ENCODE measurements at regions not wholly inside any gene's neighbourhood (a gene's known extent, or its start where the extent isn't known, plus 50 kb on each side); places are given as distances from the start of the nearest gene placed in this dataset.
"Not testable (repeated sequence)": the region's sequence is repeated elsewhere in the genome, so short reads cannot be mapped to it uniquely, and the experiment has no call there.

- DNase-seq (ENCODE audit: low read depth in 4 of 6, low spot score in 6 of 6), result peak in 2 of 6 donors; percentile 49 to 67
- Histone ChIP-seq H3K27me3 (ENCODE audit: control insufficient read depth, insufficient read depth, low read length) (peaks cover 6% of the 10 kb centered on the region), H3K4me3 (ENCODE audit: low read depth, low read length) (no peak overlapping the region), H3K27ac (ENCODE audit: low read depth, low read length) (no peak overlapping the region), H3K9me3 (ENCODE audit: control insufficient read depth, insufficient read depth, low read length) (no peaks in the 10 kb centered on the region), H3K4me1 (ENCODE audit: control insufficient read depth, insufficient read depth, low read length) (peaks cover 17% of the 10 kb centered on the region), H3K36me3 (ENCODE audit: control insufficient read depth, insufficient read depth, low read length) (no peaks in the 10 kb centered on the region)
- 47% methylated on average over 5 of the region's 5 CpGs for WGBS (ENCODE audit: insufficient coverage)
Measured at GRCh38 chr13:33352526-33352925, 67.0 kb upstream of the STARD13 start.

DNA sequence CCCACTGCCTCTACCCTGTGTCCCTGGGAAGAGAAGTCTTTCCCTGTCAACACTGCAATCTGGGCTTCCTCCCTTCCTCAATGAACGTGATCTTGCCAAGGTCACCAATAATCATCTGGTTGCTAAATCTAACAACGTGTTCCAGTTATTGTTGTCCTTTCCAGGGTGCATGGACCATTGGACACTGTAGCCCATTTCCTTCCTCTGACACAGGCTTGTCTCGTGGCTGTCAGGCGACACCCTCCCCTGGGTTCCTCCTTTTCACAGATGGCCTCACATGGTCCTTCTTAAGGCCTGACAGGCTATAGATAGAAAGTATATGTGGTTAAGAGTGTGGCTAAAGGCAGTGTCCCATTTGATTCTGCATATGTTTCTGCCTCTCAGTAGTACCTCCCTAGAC, 67.7 kb upstream of the STARD13 start:
- Histone ChIP-seq H3K4me3 (ENCODE audit: low read depth, low read length) (no peak overlapping the region), H3K36me3 (ENCODE audit: control insufficient read depth, insufficient read depth, low read length) (no peaks in the 10 kb centered on the region), H3K4me1 (ENCODE audit: control insufficient read depth, insufficient read depth, low read length) (peaks cover 17% of the 10 kb centered on the region), H3K27me3 (ENCODE audit: control insufficient read depth, insufficient read depth, low read length) (peaks cover 6% of the 10 kb centered on the region), H3K9me3 (ENCODE audit: control insufficient read depth, insufficient read depth, low read length) (no peaks in the 10 kb centered on the region), H3K27ac (ENCODE audit: low read depth, low read length) (no peak overlapping the region)
- peak in 1 of 6 donors; percentile 20 for DNase-seq (ENCODE audit: low read depth in 4 of 6, low spot score in 6 of 6)
- 76% methylated on average over 2 of the region's 4 CpGs for WGBS (ENCODE audit: insufficient coverage)

DNA sequence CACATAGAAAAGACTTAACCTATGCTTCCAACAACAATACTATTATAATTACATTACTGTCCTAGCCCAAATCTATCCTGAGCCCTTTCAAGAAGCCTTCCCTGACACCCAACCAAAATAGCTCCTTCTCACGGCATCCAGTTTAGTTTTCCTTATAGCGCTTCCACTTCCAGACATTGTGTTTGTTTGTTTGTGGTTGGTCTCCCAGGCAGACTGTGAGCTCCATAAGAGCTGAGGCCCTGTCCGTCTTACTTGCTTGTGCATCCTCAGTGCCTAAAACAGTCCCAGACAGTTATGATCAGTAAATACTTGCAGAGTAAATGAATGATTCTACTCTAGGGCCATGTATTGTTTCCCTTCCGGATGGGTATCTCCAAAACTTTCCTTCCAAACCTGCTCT, 68.1 kb upstream of the STARD13 start:
- H3K27ac ChIP-seq (ENCODE audit: low read depth, low read length), result no peak overlapping the region
- H3K4me1 ChIP-seq (ENCODE audit: control insufficient read depth, insufficient read depth, low read length), result peaks cover 17% of the 10 kb centered on the region
- WGBS (ENCODE audit: insufficient coverage), result 100% methylated on average over 1 of the region's 4 CpGs
- H3K27me3 ChIP-seq (ENCODE audit: control insufficient read depth, insufficient read depth, low read length), result peaks cover 6% of the 10 kb centered on the region
- H3K36me3 ChIP-seq (ENCODE audit: control insufficient read depth, insufficient read depth, low read length), result no peaks in the 10 kb centered on the region
- DNase-seq (ENCODE audit: low read depth in 4 of 6, low spot score in 6 of 6), result no peak
- H3K9me3 ChIP-seq (ENCODE audit: control insufficient read depth, insufficient read depth, low read length), result no peaks in the 10 kb centered on the region
- H3K4me3 ChIP-seq (ENCODE audit: low read depth, low read length), result no peak overlapping the region

DNA sequence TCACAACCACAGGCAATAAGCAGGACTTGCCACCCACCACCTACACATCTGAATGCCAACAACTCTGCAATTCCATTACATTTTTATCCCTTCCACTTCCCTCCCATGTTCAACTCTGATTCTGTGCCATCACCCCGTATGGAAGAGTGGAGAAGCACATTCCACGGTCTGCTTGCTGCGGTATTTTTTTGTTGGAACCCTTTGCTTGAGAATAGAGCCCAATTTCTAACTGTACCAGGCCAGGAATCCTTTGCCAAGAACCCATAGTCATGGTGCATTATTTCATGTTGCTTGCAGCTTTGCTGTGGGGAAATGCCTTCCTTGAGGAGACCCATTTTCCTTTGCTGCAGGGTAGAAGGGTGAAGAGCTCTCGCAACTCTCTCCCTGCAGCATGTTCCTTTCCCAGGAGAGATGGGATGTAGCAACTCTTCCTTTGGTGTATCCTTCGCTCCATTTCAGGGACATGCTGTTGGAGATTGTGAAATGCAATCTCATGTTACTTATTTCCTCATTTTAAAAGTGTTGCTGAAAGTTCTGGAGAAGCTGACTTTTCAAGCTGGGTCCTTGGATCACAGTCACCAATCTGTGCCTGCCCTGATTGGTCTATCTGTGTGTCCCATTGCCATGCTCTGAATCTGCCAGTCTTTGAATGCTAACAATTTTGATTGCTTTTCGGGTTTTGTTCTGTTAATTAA, 69.8 kb upstream of the STARD13 start:
- WGBS (ENCODE audit: insufficient coverage), result 92% methylated on average over 3 of the region's 6 CpGs

DNA sequence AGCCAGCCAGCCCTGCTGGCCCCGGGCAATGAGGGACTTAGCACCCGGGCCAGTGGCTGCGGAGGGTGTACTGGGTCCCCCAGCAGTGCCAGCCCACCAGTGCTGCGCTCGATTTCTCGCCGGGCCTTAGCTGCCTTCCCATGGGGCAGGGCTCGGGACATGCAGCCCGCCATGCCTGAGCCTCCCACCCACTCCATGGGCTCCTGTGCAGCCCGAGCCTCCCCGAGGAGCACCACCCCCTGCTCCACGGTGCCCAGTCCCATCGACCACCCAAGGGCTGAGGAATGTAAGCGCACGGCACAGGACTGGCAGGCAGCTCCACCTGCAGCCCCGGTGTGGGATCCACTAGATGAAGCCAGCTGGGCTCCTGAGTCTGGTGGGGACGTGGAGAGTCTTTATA, 72.5 kb upstream of the STARD13 start:
- not testable (repeated sequence) for H3K36me3 ChIP-seq (ENCODE audit: control insufficient read depth, insufficient read depth, low read length); H3K4me3 ChIP-seq (ENCODE audit: low read depth, low read length); H3K27me3 ChIP-seq (ENCODE audit: control insufficient read depth, insufficient read depth, low read length); H3K4me1 ChIP-seq (ENCODE audit: control insufficient read depth, insufficient read depth, low read length); DNase-seq (ENCODE audit: low read depth in 4 of 6, low spot score in 6 of 6); H3K9me3 ChIP-seq (ENCODE audit: control insufficient read depth, insufficient read depth, low read length); H3K27ac ChIP-seq (ENCODE audit: low read depth, low read length)
- 99% methylated on average over 9 of the region's 17 CpGs for WGBS (ENCODE audit: insufficient coverage)

More for the DNA sequence above, 69.8 kb upstream of the STARD13 start:
- Histone ChIP-seq H3K36me3 (ENCODE audit: control insufficient read depth, insufficient read depth, low read length) (no peaks in the 10 kb centered on the region), H3K4me1 (ENCODE audit: control insufficient read depth, insufficient read depth, low read length) (peaks cover 7% of the 10 kb centered on the region), H3K27me3 (ENCODE audit: control insufficient read depth, insufficient read depth, low read length) (peaks cover 3% of the 10 kb centered on the region), H3K9me3 (ENCODE audit: control insufficient read depth, insufficient read depth, low read length) (no peaks in the 10 kb centered on the region), H3K4me3 (ENCODE audit: low read depth, low read length) (no peak overlapping the region), H3K27ac (ENCODE audit: low read depth, low read length) (no peak overlapping the region)
- DNase-seq (ENCODE audit: low read depth in 4 of 6, low spot score in 6 of 6), result peak in 1 of 6 donors; percentile 66

GRCh38 chr13:33362986-33363727, 77.6 kb upstream of the STARD13 start:
- no peaks in the 10 kb centered on the region for H3K36me3 ChIP-seq (ENCODE audit: control insufficient read depth, insufficient read depth, low read length)
- H3K4me1 ChIP-seq (ENCODE audit: control insufficient read depth, insufficient read depth, low read length), result no peaks in the 10 kb centered on the region
- WGBS (ENCODE audit: insufficient coverage), result 100% methylated on average over 1 of the region's 2 CpGs
- no peak for DNase-seq (ENCODE audit: low read depth in 4 of 6, low spot score in 6 of 6)
- H3K27ac ChIP-seq (ENCODE audit: low read depth, low read length), result no peak overlapping the region
- H3K4me3 ChIP-seq (ENCODE audit: low read depth, low read length), result no peak overlapping the region
- H3K27me3 ChIP-seq (ENCODE audit: control insufficient read depth, insufficient read depth, low read length), result no peaks in the 10 kb centered on the region
- H3K9me3 ChIP-seq (ENCODE audit: control insufficient read depth, insufficient read depth, low read length), result no peaks in the 10 kb centered on the region

DNA sequence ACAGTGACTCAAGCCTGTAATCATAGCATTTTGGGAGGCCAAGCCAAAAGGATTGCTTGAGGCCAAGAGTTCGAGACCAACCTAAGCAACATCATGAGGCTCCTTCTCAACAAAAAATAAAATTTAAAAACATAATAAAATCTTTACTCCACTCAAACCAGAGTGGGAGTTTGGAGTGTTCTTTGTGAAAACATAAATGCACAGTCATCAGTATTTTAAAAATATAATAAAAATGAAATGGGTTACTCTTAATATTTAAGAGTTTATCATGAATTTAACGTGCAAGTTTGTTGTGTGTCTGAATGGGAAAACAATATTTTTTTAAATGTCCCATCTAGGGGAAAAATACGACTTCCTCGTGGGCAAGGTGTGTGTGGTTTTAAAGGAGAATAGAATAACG, 78.6 kb upstream of the STARD13 start:
- Histone ChIP-seq H3K27ac (ENCODE audit: low read depth, low read length) (no peak overlapping the region), H3K4me3 (ENCODE audit: low read depth, low read length) (no peak overlapping the region), H3K36me3 (ENCODE audit: control insufficient read depth, insufficient read depth, low read length) (no peaks in the 10 kb centered on the region), H3K4me1 (ENCODE audit: control insufficient read depth, insufficient read depth, low read length) (peaks cover 5% of the 10 kb centered on the region), H3K27me3 (ENCODE audit: control insufficient read depth, insufficient read depth, low read length) (no peaks in the 10 kb centered on the region), H3K9me3 (ENCODE audit: control insufficient read depth, insufficient read depth, low read length) (no peaks in the 10 kb centered on the region)
- no peak for DNase-seq (ENCODE audit: low read depth in 4 of 6, low spot score in 6 of 6)
- WGBS (ENCODE audit: insufficient coverage), result 97% methylated on average over 3 of the region's 5 CpGs

DNA sequence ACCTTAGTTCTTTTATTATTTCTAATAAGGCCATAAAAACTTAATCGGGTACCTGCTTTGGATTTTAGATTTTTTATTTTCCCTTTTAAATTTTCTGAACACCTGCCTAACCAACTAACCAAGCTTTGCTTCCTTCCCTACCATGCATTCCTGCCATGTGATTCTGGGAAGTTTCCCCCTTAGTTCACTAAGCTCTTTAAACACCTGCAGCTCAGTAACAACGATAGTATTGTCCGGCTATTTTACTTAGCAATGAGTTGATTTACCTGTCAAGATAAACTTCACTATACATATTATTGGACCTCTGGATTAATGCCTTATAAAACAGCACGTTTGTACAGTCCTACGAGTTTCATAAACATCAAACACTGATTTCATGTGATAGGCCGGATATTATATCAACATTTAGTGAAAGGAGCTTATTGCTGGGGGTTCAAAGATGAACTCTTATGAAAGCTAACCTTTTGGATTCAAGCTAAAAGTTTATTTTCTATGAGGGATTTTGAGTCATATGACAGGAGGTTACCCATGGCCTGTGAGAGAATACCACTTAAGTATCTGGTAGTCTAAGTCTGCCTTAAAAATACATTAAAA, 81.0 kb upstream of the STARD13 start:
- no peak overlapping the region for H3K4me3 ChIP-seq (ENCODE audit: low read depth, low read length)
- no peak for DNase-seq (ENCODE audit: low read depth in 4 of 6, low spot score in 6 of 6)
- H3K4me1 ChIP-seq (ENCODE audit: control insufficient read depth, insufficient read depth, low read length), result peaks cover 5% of the 10 kb centered on the region
- H3K27ac ChIP-seq (ENCODE audit: low read depth, low read length), result no peak overlapping the region
- 100% methylated on average over 1 of the region's 6 CpGs for WGBS (ENCODE audit: insufficient coverage)
- H3K36me3 ChIP-seq (ENCODE audit: control insufficient read depth, insufficient read depth, low read length), result no peaks in the 10 kb centered on the region
- no peaks in the 10 kb centered on the region for H3K27me3 ChIP-seq (ENCODE audit: control insufficient read depth, insufficient read depth, low read length)
- H3K9me3 ChIP-seq (ENCODE audit: control insufficient read depth, insufficient read depth, low read length), result no peaks in the 10 kb centered on the region

DNA sequence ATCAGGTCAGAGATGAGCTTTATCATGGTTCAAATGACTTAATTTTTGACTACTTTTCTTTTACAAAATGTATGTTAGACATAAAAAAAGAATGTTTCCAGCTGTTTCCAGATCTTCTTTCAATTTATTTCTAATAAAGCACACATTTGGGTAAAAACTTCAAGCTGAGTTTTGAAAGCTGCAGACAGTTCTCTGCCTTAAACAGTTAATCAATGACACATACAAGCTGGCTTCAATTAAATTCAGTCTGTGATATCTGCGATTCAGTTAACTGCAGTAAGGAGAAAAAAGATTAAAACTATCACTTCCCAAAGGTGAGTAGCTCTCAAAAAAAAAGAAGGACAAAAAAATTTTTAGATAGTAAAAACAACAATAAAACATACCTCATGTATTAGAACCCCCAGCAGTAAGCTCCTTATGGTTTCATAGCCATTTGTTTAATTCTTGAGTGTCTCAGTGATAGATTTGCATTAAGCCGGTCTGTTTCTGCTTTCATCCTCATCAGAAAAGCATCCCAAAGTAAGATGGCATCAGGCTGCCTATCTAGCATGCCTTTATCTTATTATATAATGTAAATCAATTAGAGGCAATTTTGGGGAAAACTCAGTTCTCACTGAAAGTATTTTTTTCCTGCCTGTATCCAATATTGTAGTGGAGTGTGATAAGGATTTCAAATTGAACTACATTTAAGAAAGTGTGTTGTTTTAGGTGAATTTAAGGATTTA, 81.8 kb upstream of the STARD13 start:
- WGBS (ENCODE audit: insufficient coverage), result no CpG with 5 or more reads among the region's 2 CpGs
- H3K4me1 ChIP-seq (ENCODE audit: control insufficient read depth, insufficient read depth, low read length), result peaks cover 5% of the 10 kb centered on the region
- DNase-seq (ENCODE audit: low read depth in 4 of 6, low spot score in 6 of 6), result peak in 1 of 6 donors; percentile 25

More for the DNA sequence above, 81.8 kb upstream of the STARD13 start:
- Histone ChIP-seq H3K36me3 (ENCODE audit: control insufficient read depth, insufficient read depth, low read length) (no peaks in the 10 kb centered on the region), H3K27ac (ENCODE audit: low read depth, low read length) (no peak overlapping the region), H3K9me3 (ENCODE audit: control insufficient read depth, insufficient read depth, low read length) (no peaks in the 10 kb centered on the region), H3K27me3 (ENCODE audit: control insufficient read depth, insufficient read depth, low read length) (no peaks in the 10 kb centered on the region), H3K4me3 (ENCODE audit: low read depth, low read length) (no peak overlapping the region)
